ENCODE measurements at regions not wholly inside any gene's neighbourhood (a gene's known extent, or its start where the extent isn't known, plus 50 kb on each side); places are given as distances from the start of the nearest gene placed in this dataset.
A peak's percentile ranks its signal among the peaks of the same experiment; 100 is the strongest.

DNA sequence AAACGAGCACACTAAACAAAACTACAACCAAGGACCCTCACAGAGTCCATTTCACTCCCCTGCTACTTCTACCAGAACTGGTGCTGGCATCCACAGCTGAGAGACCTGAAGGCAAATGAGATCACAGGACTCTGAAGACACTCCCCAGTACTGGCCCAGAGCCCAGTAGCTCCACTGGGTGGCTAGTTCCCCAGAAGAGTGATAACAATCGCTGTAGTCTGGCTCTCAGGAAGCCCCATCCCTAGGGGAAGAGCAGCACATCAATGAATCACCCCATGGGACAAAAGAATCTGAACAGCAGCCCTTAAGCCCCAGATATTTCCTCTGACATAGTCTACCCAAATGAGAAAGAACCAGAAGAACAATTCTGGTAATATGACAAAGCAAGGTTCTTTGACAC is 190.7 kb upstream of the BMP4 start:
- DNase-seq, result no peak
- no peaks in the 10 kb centered on the region for H4K20me1 ChIP-seq (ENCODE audit: insufficient read depth)
- CTCF ChIA-PET, result interaction anchor here (1.1 to 1.7 kb wide), 3 partner anchors 18 to 31 kb away, joined by 3 to 5 read pairs (median 4); no protein-coding TSS in a partner anchor

DNA sequence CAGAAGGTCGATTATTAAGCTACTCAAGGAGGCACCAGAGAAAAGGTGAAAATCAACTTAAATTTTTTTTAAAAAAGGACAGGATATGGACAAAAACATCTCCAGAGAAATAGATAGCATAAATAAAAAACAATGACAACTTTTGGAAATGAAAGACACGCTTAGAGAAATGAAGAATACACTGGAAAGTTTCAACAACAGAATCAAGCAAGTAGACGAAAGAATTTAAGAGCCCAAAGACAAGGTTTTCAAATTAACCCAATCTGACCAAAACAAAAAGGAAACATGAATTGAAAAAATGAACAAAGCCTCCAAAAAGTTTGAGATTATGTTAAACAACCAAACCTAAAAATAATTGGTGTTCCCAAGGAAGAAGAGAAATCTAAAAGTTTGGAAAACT is 191.1 kb upstream of the BMP4 start:
- Histone ChIP-seq H3K4me3 (ENCODE audit: low read depth in 2 of 2, low read length in 1 of 2) (no peak overlapping the region), H3K27me3 (ENCODE audit: insufficient read depth) (no peaks in the 10 kb centered on the region), H4K20me1 (ENCODE audit: insufficient read depth) (no peaks in the 10 kb centered on the region), H3K9me3 (peaks cover 11% of the 10 kb centered on the region; the same call in 1 of the 2 replicates), H2AFZ (ENCODE audit: low read depth) (no peak overlapping the region), H3K9ac (no peak overlapping the region), H3K79me2 (ENCODE audit: insufficient read depth) (no peaks in the 10 kb centered on the region), H3K36me3 (replicated peaks in 1 of 2; ENCODE audit: control insufficient read depth in 1 of 2, insufficient read depth in 2 of 2, low read length in 1 of 2) (no peaks in the 10 kb centered on the region), H3K4me1 (ENCODE audit: control insufficient read depth in 1 of 2, insufficient read depth in 2 of 2, low read depth in 1 of 2, low read length in 1 of 2) (no peaks in the 10 kb centered on the region; a peak in 1 of 4 replicates), H3F3A (replicated peaks; ENCODE audit: insufficient read depth) (no peaks in the 10 kb centered on the region), H3K4me2 (no peak overlapping the region), H3K9me2 (no peaks in the 10 kb centered on the region), H3K27ac (ENCODE audit: low read depth in 2 of 2, low read length in 1 of 2) (no peak overlapping the region)
- ChIA-PET POLR2A (no interaction called here), CTCF (interaction anchor here (1.2 to 1.7 kb wide), 2 partner anchors 28 to 32 kb away, joined by 4 to 5 read pairs; no protein-coding TSS in a partner anchor)
- no peak for DNase-seq
- TF ChIP-seq YY1 (IDR thresholded peaks at IDR 0.05; ENCODE audit: low read depth), result no peak
- no peak for TF ChIP-seq MEF2A (IDR thresholded peaks at IDR 0.05; ENCODE audit: borderline replicate concordance, low read depth)
- TF ChIP-seq GABPA (IDR thresholded peaks at IDR 0.05; ENCODE audit: low read depth), result no peak
- no peak for TF ChIP-seq POLR2AphosphoS5 (IDR thresholded peaks at IDR 0.05; ENCODE audit: low read depth, low read length)
- TF ChIP-seq NFIC (IDR thresholded peaks at IDR 0.05; ENCODE audit: borderline replicate concordance), result no peak
- WGBS (ENCODE audit: low lambda C conversion rate), result 27% methylated on average over 3 of the region's 3 CpGs

More for the DNA sequence above, 190.7 kb upstream of the BMP4 start:
- no peaks in the 10 kb centered on the region for H3K36me3 ChIP-seq (replicated peaks in 1 of 2; ENCODE audit: control insufficient read depth in 1 of 2, insufficient read depth in 2 of 2, low read length in 1 of 2)
- POLR2A ChIA-PET, result no interaction called here
- no peaks in the 10 kb centered on the region for H3K79me2 ChIP-seq (ENCODE audit: insufficient read depth)
- no peak overlapping the region for H3K4me2 ChIP-seq
- TF ChIP-seq YY1 (IDR thresholded peaks at IDR 0.05; ENCODE audit: low read depth) (no peak), FOSL2 (IDR thresholded peaks at IDR 0.05; ENCODE audit: borderline replicate concordance, low read depth) (0 out of 2 replicates have a peak, but pooled peaks have one; percentile 12), NFIC (IDR thresholded peaks at IDR 0.05; ENCODE audit: borderline replicate concordance) (0 out of 2 replicates have a peak, but pooled peaks have one; percentile 33)
- H3K27ac ChIP-seq (ENCODE audit: low read depth in 2 of 2, low read length in 1 of 2), result no peak overlapping the region
- H3K4me3 ChIP-seq (ENCODE audit: low read depth in 2 of 2, low read length in 1 of 2), result no peak overlapping the region
- H3K27me3 ChIP-seq (ENCODE audit: insufficient read depth), result no peaks in the 10 kb centered on the region
- H2AFZ ChIP-seq (ENCODE audit: low read depth), result no peak overlapping the region
- WGBS (ENCODE audit: low lambda C conversion rate), result 6% methylated on average over 2 of the region's 2 CpGs
- no peaks in the 10 kb centered on the region for H3K9me2 ChIP-seq
- H3K9me3 ChIP-seq, result peaks cover 11% of the 10 kb centered on the region; the same call in 1 of the 2 replicates
- no peaks in the 10 kb centered on the region; a peak in 1 of 4 replicates for H3K4me1 ChIP-seq (ENCODE audit: control insufficient read depth in 1 of 2, insufficient read depth in 2 of 2, low read depth in 1 of 2, low read length in 1 of 2)
- H3F3A ChIP-seq (replicated peaks; ENCODE audit: insufficient read depth), result no peaks in the 10 kb centered on the region
- no peak overlapping the region for H3K9ac ChIP-seq

DNA sequence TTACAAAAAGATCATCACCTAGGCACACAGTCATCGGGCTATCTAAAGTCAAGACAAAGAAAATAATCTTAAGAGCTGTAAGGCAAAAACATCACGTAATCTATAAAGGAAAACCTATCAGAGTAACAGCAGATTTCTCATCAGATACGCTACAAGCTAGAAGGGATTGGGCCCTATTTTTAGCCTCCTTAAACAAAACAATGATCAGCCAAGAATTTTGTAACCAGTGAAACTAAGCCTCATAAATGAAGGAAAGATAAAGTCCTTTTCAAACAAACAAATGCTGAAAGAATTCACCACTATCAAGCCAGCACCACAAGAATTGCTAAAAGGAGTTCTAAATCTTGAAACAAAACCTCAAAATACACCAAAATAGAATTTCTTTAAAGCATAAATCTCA is 191.6 kb upstream of the BMP4 start:
- DNase-seq, result no peak
- H3K9ac ChIP-seq, result no peak overlapping the region
- no peak overlapping the region for H2AFZ ChIP-seq (ENCODE audit: low read depth)
- H3K27me3 ChIP-seq (ENCODE audit: insufficient read depth), result no peaks in the 10 kb centered on the region
- H4K20me1 ChIP-seq (ENCODE audit: insufficient read depth), result no peaks in the 10 kb centered on the region
- H3K4me1 ChIP-seq (ENCODE audit: control insufficient read depth in 1 of 2, insufficient read depth in 2 of 2, low read depth in 1 of 2, low read length in 1 of 2), result no peaks in the 10 kb centered on the region; a peak in 1 of 4 replicates
- no peak overlapping the region for H3K27ac ChIP-seq (ENCODE audit: low read depth in 2 of 2, low read length in 1 of 2)
- whole genome bisulfite sequencing (ENCODE audit: low lambda C conversion rate), result 41% methylated on average over 3 of the region's 3 CpGs
- H3K4me2 ChIP-seq, result no peak overlapping the region
- ChIA-PET POLR2A (no interaction called here), CTCF (no interaction called here)
- TF ChIP-seq MEF2A (IDR thresholded peaks at IDR 0.05; ENCODE audit: borderline replicate concordance, low read depth) (no peak), NRF1 (IDR thresholded peaks at IDR 0.05; ENCODE audit: low read depth, low read length) (no peak), ELF1 (IDR thresholded peaks at IDR 0.05) (no peak), YY1 (IDR thresholded peaks at IDR 0.05; ENCODE audit: low read depth) (no peak), CHD2 (IDR thresholded peaks at IDR 0.05; ENCODE audit: low read length, partially characterized antibody) (no peak)
- TF ChIP-seq, protein P1, sequence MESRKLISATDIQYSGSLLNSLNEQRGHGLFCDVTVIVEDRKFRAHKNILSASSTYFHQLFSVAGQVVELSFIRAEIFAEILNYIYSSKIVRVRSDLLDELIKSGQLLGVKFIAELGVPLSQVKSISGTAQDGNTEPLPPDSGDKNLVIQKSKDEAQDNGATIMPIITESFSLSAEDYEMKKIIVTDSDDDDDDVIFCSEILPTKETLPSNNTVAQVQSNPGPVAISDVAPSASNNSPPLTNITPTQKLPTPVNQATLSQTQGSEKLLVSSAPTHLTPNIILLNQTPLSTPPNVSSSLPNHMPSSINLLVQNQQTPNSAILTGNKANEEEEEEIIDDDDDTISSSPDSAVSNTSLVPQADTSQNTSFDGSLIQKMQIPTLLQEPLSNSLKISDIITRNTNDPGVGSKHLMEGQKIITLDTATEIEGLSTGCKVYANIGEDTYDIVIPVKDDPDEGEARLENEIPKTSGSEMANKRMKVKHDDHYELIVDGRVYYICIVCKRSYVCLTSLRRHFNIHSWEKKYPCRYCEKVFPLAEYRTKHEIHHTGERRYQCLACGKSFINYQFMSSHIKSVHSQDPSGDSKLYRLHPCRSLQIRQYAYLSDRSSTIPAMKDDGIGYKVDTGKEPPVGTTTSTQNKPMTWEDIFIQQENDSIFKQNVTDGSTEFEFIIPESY (IDR thresholded peaks at IDR 0.05; ENCODE audit: borderline replicate concordance, low read depth), result no peak
- TF ChIP-seq, protein P2, sequence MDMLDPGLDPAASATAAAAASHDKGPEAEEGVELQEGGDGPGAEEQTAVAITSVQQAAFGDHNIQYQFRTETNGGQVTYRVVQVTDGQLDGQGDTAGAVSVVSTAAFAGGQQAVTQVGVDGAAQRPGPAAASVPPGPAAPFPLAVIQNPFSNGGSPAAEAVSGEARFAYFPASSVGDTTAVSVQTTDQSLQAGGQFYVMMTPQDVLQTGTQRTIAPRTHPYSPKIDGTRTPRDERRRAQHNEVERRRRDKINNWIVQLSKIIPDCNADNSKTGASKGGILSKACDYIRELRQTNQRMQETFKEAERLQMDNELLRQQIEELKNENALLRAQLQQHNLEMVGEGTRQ (IDR thresholded peaks at IDR 0.05; ENCODE audit: borderline replicate concordance, low read depth, low read length), result no peak
- TF ChIP-seq, protein P3, sequence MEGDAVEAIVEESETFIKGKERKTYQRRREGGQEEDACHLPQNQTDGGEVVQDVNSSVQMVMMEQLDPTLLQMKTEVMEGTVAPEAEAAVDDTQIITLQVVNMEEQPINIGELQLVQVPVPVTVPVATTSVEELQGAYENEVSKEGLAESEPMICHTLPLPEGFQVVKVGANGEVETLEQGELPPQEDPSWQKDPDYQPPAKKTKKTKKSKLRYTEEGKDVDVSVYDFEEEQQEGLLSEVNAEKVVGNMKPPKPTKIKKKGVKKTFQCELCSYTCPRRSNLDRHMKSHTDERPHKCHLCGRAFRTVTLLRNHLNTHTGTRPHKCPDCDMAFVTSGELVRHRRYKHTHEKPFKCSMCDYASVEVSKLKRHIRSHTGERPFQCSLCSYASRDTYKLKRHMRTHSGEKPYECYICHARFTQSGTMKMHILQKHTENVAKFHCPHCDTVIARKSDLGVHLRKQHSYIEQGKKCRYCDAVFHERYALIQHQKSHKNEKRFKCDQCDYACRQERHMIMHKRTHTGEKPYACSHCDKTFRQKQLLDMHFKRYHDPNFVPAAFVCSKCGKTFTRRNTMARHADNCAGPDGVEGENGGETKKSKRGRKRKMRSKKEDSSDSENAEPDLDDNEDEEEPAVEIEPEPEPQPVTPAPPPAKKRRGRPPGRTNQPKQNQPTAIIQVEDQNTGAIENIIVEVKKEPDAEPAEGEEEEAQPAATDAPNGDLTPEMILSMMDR (IDR thresholded peaks at IDR 0.05), result no peak
- no peak overlapping the region for H3K4me3 ChIP-seq (ENCODE audit: low read depth in 2 of 2, low read length in 1 of 2)
- H3K36me3 ChIP-seq (replicated peaks in 1 of 2; ENCODE audit: control insufficient read depth in 1 of 2, insufficient read depth in 2 of 2, low read length in 1 of 2), result no peaks in the 10 kb centered on the region
- H3K9me3 ChIP-seq, result peaks cover 11% of the 10 kb centered on the region; the same call in 1 of the 2 replicates
- H3F3A ChIP-seq (replicated peaks; ENCODE audit: insufficient read depth), result no peaks in the 10 kb centered on the region
- H3K79me2 ChIP-seq (ENCODE audit: insufficient read depth), result no peaks in the 10 kb centered on the region
- H3K9me2 ChIP-seq, result no peaks in the 10 kb centered on the region

Measured in SK-N-SH (cell line).